ENCODE measurements at regions not wholly inside any gene's neighbourhood (a gene's known extent, or its start where the extent isn't known, plus 50 kb on each side); places are given as distances from the start of the nearest gene placed in this dataset.

GRCh38 chr15:93583552-93583951 is 494.5 kb upstream of the RGMA start (continued):
- TF ChIP-seq CREB3L1 (IDR thresholded peaks at IDR 0.05; ENCODE audit: borderline replicate concordance, low read depth) = no peak
- TF ChIP-seq ZNF79 (CRISPR knock-in tag; IDR thresholded peaks at IDR 0.05; ENCODE audit: low read depth) = no peak
- TF ChIP-seq MCM2 (IDR thresholded peaks at IDR 0.05; ENCODE audit: low read depth) = no peak

GRCh38 chr15:93570527-93570926 is 481.5 kb upstream of the RGMA start:
- BruUV-seq (replicated peaks) = no TSS peak
- no peaks in the 10 kb centered on the region for H3K36me3 ChIP-seq (ENCODE audit: control insufficient read depth, insufficient read depth, low read length)
- no peaks in the 10 kb centered on the region for H3K27me3 ChIP-seq (ENCODE audit: control insufficient read depth in 2 of 2, insufficient read depth in 2 of 2, low read length in 2 of 2)
- H2AFZ ChIP-seq (ENCODE audit: low read depth, low read length) = no peak overlapping the region
- no peak for FAIRE-seq
- H4K20me1 ChIP-seq (replicated peaks; ENCODE audit: control insufficient read depth, insufficient read depth, low read length) = no peaks in the 10 kb centered on the region
- intact Hi-C loops (cut with micrococcal nuclease) (no loop called here), in situ Hi-C loops (cut with MboI) (no loop called here)
- H3K4me1 ChIP-seq (replicated peaks in 1 of 2; ENCODE audit: control insufficient read depth in 2 of 2, insufficient read depth in 2 of 2, low read length in 2 of 2) = no peaks in the 10 kb centered on the region
- H3K4me3 ChIP-seq = no peak overlapping the region
- ATAC-seq = no peak
- ChIA-PET CTCF (ENCODE audit: low intra/inter-chr PET ratio) (no interaction called here), POLR2A (no interaction called here)
- H3K9ac ChIP-seq (ENCODE audit: insufficient read depth in 1 of 2, low read depth in 2 of 2, low read length in 2 of 2) = no peak overlapping the region
- H3K4me2 ChIP-seq (ENCODE audit: insufficient read depth, low read length) = no peak overlapping the region
- H3K79me2 ChIP-seq (ENCODE audit: control insufficient read depth, insufficient read depth, low read length) = no peaks in the 10 kb centered on the region
- H3K9me3 ChIP-seq (replicated peaks; ENCODE audit: control insufficient read depth, insufficient read depth, low read depth, low read length) = no peaks in the 10 kb centered on the region
- 0% methylated on average over 7 of the region's 7 CpGs for WGBS (ENCODE audit: insufficient coverage, low coverage, missing lambda C conversion rate)
- H3K9me1 ChIP-seq (ENCODE audit: control insufficient read depth, insufficient read depth, low read length) = no peaks in the 10 kb centered on the region
- H3K27ac ChIP-seq (ENCODE audit: extremely low read depth, low read depth, low read length) = no peak overlapping the region
- no peak for DNase-seq (ENCODE audit: extremely low read depth in 1 of 4, low spot score in 3 of 4)
- TF ChIP-seq NCOA4 (IDR thresholded peaks at IDR 0.05; ENCODE audit: partially characterized antibody) = no peak
- TF ChIP-seq MCM2 (IDR thresholded peaks at IDR 0.05; ENCODE audit: low read depth) = no peak
- no peak for TF ChIP-seq ZFP1 (CRISPR knock-in tag; IDR thresholded peaks at IDR 0.05)
- TF ChIP-seq MBD2 (IDR thresholded peaks at IDR 0.05; ENCODE audit: borderline replicate concordance, low read depth) = no peak
- TF ChIP-seq EWSR1 (IDR thresholded peaks at IDR 0.05; ENCODE audit: borderline replicate concordance, low read depth, partially characterized antibody) = no peak
- no peak for TF ChIP-seq ZNF511 (CRISPR knock-in tag; IDR thresholded peaks at IDR 0.05)
- no peak for TF ChIP-seq BMI1 (IDR thresholded peaks at IDR 0.05; ENCODE audit: low read length)
- TF ChIP-seq E2F6 (IDR thresholded peaks at IDR 0.05; ENCODE audit: borderline replicate concordance in 1 of 2, extremely low read depth in 1 of 2, insufficient read depth in 1 of 2, insufficient read length in 1 of 2, low read depth in 1 of 2, low read length in 1 of 2, poor library complexity in 1 of 2, severe bottlenecking in 1 of 2) = no peak

Data from K562 (cell line).